H1 (cell line): ENCODE measurements at regions not wholly inside any gene's neighbourhood (a gene's known extent, or its start where the extent isn't known, plus 50 kb on each side); places are given as distances from the start of the nearest gene placed in this dataset.

Experiments used
- PHF8 ChIP-seq: fragments of 200-600 bp; sonication (generic); conservative IDR thresholded peaks from 2 replicates; pipeline ENCODE4 v1.7.1; 2012; ENCODE audit warnings: low read depth, mild to moderate bottlenecking, inconsistent platforms, low read length, moderate library complexity
- POU5F1 ChIP-seq: IDR thresholded peaks from 2 replicates; pipeline ENCODE4 v1.6.1; 2011; ENCODE audit warnings: low read depth, mild to moderate bottlenecking, low read length, moderate library complexity
- RAD21 ChIP-seq, 2 experiments: IDR thresholded peaks in 1 of 2; conservative IDR thresholded peaks in 1 of 2; 2 replicates each; pipeline ENCODE4 v1.6.1; 2011; ENCODE audit warnings: low read depth in 2 of 2, low read length in 2 of 2, improper control_type of control experiment in 1 of 2, inconsistent platforms in 1 of 2, mild to moderate bottlenecking in 1 of 2, moderate library complexity in 1 of 2
- RXRA ChIP-seq: IDR thresholded peaks from 2 replicates; pipeline ENCODE4 v1.6.1; 2011; ENCODE audit warnings: low read depth, mild to moderate bottlenecking, low read length, moderate library complexity; ENCODE audit not compliant: insufficient read depth

DNA sequence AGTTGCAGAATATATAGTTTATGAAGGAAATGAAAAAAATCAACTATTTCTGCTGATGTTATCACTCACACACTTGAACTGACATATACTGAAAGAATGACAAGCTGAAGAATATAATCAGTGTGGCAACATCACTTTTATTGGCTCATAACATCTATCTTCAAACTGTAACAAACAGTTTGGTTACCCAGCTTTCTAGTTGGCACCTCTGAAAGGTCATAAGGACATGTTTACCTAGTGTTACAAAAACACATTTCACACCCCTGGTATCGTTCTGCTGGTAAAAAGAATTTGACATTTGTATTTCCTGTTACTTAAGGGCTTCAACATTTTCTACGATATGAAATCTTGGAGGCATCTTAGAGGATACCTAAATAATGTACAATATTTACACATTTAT is 1267.0 kb upstream of the NCAM2 start (continued):
- TF ChIP-seq RXRA (no peak), RAD21 (IDR thresholded peaks at IDR 0.05 in 1 of 2, conservative IDR thresholded peaks at IDR 0.05 in 1 of 2; ENCODE audit: low read depth in 2 of 2, low read length in 2 of 2) (no peak), POU5F1 (no peak), PHF8 (no peak)
